GM21360 (cell line): ENCODE measurements at regions not wholly inside any gene's neighbourhood (a gene's known extent, or its start where the extent isn't known, plus 50 kb on each side); places are given as distances from the start of the nearest gene placed in this dataset.

Experiments
- ATAC-seq: cut with Tn5 transposase; IDR thresholded peaks from one replicate; pipeline ENCODE4 v1.9.1; 2021; ENCODE audit warnings: mild to moderate bottlenecking, moderate library complexity; ENCODE audit not compliant: unreplicated experiment

DNA sequence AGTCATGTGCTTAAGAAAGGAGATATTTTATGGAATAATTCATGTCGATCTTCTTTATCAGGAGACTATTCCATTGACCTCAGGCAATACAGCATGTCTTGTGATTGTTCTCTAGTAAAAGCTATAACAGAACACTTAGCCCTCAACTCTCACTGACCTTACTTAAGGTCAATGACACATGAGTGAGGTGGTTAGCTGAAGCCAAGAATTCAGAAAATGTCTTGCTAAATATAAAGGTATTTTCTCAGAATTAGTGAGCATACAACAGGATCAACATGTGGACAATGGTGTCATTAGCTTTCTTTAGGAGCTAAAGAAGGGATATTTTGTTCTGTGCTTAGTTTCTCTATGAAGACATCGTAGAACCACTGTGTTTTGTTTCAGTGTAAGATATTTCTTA, 1730.4 kb upstream of the SLC10A2 start:
- ATAC-seq = no peak

DNA sequence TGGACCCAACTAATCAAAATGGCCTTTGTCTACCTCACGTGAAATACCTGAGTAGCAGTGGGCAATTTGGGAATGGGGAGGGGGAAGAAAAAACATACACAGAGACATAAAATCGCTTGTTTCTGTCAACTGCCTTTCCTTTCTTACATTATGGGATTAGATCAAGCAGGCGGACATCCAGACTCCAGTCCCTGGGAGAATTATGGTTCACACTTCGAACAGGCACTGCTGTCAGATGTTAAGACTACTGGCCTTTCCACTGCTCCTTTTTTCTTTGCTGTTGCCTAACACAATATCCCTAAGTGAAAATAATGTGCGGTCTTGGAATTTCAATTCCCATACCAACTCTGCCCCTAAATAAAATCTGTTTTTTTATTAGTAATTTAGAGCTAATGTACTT, 1719.7 kb upstream of the SLC10A2 start:
- ATAC-seq = no peak

DNA sequence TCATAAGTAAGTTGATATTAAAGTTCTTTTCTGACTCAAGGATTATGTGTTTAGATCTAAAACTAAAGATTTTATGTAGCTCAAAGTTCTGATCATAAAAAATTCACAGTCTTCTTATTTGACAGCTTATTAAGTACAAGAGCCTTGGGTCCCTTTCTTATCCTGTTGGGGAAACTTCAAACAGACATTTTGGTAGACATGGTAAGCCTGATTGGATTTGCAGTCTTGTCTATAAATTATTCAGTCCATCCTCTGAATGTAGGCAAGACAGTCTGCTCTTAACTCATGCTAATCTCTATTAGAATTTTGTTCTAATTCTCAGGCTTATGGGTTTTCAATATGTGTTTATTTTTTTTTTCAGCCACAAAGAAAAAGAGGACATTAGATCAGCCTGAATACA, 1718.7 kb upstream of the SLC10A2 start:
- no peak for ATAC-seq

DNA sequence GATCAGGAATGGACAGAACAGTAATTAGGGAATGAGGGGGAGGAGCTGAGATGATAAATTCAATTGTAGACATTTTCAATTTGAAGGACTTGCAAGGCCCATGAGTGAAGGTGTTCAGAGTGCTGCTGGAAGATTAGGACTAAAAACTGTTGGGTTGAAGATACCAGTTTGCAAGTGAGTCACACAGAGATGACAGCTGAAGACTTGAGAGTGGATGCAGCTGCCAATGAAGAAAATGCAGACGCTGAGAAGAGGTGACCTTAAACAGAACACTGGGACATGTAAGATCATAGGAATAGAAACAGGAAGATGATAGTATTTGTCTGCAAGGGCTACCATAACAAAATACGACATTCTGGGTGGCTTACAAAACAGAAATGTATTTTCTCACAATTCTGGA, 1716.5 kb upstream of the SLC10A2 start:
- ATAC-seq = no peak

DNA sequence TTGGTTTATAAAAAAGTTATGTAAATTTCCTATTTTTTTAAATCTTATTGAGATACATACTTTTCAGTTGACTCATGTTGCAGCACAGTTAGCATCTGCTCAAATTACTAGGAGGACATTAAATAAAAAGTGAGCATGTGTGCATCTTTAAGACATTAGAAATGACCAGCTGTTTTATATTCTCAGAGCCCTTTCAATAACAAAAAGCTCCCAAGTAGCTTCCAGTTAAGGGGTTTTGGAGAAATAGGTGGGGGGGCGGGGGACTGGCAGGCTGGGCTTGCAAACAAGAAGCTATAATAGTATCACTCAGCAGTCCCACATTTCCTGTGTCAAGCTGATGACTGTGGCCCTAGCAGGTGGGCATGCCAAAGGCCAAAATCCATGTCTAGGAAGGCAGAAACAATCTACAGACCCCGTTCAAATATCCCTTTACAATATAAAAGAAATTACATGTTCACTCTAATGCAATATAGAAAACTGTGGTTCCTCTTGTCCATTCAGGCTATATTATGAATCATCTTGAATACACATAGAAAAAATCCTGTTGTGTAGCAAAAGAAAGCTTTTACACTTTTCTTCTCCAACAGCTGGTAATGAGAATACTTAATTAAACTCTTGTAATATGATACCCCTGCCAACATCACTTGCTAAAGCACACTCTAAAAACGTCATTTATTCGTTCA, 1713.2 kb upstream of the SLC10A2 start:
- ATAC-seq = no peak

DNA sequence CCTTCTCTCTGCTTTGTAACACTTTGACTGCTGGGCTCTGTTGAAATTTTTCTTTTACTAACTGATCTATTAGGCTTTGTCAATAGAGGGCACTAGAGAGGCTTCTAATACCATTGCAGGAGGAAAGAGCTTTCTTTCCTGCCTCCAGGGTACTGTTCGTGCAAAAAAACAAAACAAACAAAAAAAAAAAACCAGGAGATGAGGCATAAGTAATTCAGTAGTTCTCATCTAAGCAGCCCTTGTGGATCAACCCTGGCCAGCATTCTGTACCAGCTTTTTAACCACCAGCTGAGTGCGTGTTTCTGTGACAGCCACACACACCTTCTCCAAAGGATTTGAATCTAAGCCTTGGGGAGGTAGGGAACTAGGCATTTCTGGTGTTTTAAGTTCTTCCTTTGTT, 1707.6 kb upstream of the SLC10A2 start:
- ATAC-seq = peak; percentile 82

DNA sequence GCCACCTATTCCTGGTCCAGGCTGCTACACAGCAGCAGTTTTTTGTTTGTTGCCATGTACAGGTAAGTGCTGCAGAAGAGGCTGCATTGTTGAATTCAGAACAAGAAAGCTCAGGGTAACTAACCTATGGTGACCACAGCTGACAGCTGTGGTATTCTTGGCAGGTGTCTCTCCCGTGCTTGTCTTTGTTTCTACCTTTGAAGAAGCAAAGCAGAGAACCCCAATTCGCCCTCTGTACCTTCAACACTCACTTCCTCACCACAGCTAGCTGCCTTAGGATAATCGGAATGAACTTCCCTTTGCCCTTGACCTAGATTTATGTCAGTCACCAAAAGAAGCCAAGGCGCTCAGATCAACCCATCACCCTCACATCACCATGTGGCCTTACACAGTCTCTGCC, 1703.3 kb upstream of the SLC10A2 start:
- ATAC-seq = no peak

DNA sequence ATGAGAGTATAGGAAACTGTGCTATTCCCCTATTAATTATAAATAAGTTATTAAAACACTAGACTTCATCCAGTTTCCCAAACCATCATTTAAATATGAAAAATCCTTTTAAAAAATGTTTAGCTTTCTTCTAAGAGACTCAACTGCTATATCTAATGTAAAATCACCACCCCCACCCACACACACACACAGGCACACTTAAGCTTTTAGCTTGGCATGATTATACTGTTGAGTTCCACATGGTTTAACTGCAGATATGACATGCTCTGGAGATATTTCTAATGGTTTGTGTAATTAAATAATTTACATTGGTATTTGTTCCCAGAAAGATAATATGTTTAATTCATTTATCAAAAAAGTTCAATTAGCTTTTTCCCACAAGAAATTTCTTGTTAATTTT, 1700.1 kb upstream of the SLC10A2 start:
- no peak for ATAC-seq

DNA sequence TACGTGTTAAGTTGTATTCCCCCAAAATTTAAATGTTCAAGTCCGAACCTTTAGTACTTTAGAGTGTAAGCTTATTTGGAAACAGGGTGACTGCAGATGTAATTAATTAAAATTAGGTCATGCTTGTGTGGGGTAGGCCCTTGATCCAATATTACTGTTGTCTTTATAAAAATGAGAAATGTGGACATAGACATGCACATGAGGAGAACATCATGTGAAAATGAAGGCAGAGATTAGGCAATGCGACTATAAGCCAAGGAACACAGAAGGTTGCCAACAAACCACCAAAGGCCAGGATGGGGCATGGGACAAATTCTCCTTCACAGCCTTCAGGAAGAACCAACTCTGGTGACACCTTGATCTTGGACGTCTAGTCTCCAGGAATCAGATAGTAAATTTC, 1698.4 kb upstream of the SLC10A2 start:
- no peak for ATAC-seq

DNA sequence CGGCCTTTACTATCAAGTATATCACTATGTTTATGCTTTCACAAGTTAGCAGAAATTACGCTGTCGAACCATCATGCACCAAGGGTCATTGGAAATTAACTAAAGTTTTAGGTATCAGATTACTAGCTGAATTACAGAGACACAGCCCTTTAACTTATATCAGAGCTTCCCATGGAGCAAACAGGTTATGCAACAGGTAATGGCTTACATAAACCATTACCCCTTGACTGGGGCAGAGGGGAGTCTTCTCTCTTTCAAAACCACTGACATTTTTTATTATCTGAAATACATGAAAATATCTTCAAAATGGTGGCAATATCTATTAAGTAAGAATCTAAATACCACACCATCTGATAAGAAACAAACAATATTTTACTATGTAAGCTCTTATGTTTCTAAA, 1692.9 kb upstream of the SLC10A2 start:
- no peak for ATAC-seq

DNA sequence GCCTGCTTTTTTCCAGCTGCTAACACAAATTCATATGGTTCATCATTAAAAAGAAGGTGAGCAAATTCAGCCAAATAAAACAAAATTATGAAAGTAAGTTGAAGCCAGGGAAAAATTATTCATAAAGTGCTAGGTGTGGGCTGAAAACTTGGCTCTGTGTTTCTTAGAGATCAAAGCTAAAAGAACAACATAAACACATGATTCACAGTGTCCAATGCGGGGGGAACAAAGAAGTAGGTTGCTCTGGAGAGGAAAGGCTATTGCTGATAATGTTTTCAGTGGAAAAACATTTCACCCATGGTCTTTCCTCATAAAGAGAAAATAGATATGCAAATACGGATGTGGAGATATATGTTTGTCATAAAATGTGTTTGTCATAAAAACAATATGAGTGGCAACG, 1691.5 kb upstream of the SLC10A2 start:
- ATAC-seq = no peak

DNA sequence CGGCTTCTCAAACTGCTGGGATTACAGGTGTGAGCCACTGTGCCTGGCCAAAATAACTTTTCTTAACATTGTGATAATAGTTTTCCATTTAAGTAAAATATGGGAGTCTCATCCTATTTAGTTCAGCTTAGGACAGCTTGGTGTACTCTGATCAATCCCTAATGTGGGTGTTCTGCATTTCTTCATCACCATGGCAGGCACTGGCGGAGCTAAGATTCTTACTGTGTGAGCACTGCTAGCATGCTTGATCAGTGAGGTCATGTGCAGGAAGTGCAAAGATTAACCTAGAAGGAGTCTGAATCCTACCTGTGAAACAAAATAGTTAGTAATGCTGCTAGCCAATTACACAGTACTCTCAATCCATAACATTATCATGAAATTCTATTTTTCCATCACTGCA, 1684.2 kb upstream of the SLC10A2 start:
- no peak for ATAC-seq

DNA sequence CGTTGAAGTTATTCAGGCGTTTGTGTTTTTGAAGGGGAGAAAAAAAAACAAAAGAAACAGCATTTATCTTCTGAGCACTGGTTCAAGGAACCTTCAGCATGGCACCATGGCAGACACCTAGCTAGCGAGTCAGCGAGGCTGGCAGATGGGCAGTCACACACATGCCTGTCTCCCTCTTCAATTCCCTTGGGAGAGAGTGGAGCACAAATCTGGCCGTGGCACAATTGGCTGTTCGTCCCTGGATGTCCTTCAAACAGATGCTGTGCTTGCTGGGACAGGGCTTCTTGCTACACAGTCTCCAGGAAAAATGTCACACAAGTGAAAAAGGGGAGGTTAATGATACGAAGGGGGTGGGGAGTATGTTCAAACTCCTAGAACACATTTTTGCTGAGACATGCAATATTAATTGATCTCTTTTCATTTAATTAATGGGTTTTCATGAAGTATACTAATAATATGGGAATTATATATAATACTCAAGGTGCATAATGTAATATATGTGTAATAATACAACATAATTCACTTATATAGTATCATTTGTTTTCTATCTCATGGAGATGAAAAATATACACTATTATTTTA, 1674.5 kb upstream of the SLC10A2 start:
- no peak for ATAC-seq

DNA sequence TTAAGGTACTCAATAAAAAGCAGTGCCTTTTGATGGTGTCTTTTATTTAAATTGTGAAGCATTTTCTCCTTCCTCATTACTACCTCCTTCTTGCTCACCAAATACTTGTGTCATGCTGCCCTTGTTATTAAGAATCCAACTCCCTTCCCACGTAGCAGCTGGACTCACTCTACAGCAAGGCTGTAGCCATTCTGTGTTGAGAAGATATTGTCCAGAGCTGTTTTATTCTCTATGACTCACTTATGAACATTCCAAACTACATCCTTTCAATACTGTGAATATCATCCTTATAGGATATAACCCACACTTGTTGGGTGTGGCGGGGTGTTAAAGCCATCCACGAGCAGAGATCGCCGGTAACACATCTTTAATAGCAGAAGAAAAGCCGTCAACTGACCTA, 1671.5 kb upstream of the SLC10A2 start:
- ATAC-seq = no peak

DNA sequence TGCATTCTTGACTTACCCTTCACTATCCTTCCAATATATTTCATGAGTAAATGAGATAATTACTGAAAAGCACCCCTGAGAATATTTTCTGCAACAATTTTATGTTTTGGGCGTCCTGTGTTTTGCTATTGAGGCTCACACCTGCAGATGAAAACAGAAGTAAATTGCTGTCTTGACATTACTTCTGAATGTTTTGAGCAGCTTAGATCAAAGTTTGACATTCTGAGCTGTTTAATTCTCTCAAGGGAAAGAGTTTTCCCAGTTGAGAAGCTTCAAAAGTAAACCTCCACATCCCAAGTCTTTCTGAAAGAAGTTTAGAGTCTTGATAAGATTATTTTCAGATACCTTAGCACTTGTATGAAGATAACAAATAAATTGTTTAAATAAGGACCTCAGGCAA, 1667.2 kb upstream of the SLC10A2 start:
- no peak for ATAC-seq

DNA sequence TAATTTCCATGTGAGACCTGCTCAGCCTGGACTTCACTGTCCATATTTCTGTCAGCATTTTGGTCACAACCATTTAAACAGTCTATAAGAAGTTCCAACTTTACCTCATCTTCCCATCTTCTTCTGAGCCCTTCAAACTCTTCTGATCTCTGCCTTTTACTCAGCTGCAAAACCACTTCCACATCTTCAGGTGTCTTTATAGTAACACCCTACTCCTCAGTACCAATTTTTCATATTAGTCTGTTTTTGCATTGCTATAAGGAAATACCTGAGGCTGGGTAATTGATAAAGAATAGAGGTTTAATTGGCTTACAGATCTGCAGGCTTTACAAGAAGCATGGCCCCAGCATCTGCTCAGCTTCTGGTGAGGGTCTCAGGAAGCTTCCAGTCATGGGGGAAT, 1648.9 kb upstream of the SLC10A2 start:
- no peak for ATAC-seq

DNA sequence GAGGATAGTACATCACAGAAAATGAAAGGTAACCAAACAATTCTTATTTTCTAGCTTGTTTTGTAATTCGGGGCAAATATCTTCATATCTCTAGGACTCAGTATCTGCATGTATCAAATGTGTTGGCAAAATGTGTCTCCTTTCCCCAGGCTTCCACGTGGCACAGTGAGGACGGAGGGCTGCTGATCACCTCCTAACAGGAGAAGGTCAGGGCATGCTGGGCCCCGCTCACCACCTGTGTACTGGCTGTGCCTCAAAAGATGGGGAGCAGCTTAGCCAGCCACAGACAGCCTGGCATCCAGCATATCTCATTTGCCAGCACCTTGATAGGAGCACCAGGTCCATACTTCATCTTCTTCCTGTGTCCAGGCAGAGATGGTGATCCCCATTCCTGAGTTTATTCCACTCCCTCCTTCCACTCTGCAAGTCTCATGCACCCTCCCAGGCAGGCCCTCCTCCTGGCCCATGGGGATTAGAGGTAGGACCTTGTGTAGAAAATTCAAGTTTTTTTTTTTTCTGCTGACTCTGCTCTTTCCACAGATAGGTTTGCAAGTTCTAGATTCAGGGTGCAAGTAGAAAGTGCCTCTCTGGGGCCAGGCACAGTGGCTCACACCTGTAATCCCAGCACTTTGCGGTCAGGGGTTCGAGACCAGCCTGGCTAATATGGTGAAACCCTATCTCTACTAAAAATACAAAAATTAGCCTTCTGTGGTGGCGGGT, 1639.0 kb upstream of the SLC10A2 start:
- ATAC-seq = no peak

DNA sequence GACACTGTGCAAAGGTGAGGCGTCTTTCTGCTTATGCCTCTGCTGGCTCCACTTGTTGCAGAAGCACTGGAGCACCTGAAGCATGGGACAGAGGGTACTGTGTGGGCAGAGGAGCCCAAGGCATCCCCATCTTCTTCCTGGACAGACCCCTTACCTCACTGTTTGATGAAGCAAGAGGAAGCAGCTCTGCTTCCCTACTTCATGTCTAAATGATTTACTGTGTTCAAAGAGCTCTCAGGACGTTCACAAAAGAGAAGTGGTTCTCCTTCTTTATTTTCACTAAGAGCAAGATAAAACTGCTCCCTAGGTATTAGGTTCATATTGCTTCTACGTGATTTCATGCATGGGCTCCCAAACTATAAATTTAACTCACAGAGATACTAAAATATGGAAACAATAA, 1635.4 kb upstream of the SLC10A2 start:
- ATAC-seq = no peak

DNA sequence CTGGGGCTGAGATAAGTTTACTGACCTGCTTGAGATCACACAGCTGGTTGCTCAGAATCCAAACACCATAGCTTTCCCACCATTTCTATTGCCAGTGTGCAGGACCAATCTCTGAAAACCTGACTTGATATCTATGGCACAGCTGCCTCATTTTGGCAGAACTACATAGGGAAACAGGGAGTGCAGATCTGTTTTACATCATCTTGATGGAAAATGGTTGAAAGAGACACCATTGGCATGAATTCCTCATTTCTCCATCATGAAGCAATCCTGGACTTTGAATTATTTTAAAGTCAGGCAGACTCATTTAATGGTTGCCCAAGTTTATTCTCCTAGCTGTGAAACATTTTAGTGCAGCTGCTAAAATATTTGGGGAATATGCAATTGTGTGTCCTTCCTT, 1628.2 kb upstream of the SLC10A2 start:
- no peak for ATAC-seq

DNA sequence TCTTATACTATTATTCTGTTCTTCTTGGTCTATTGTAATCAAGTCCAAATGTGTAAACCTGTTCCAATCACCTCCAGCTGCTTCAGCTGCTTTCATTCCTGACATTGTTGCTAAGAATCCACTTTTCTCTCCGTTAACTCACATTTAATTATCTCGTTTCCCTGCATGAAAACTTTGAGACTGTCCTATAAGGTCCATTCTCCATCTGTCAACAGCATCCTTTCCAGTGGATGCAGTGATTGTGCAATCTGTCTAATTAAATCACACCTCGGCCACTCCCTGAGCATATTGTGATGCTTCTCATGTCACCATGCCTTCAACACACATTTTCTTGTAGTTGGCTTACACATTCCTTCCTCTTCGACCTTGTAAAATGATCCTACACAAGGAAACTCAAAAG, 1626.9 kb upstream of the SLC10A2 start:
- ATAC-seq = no peak

DNA sequence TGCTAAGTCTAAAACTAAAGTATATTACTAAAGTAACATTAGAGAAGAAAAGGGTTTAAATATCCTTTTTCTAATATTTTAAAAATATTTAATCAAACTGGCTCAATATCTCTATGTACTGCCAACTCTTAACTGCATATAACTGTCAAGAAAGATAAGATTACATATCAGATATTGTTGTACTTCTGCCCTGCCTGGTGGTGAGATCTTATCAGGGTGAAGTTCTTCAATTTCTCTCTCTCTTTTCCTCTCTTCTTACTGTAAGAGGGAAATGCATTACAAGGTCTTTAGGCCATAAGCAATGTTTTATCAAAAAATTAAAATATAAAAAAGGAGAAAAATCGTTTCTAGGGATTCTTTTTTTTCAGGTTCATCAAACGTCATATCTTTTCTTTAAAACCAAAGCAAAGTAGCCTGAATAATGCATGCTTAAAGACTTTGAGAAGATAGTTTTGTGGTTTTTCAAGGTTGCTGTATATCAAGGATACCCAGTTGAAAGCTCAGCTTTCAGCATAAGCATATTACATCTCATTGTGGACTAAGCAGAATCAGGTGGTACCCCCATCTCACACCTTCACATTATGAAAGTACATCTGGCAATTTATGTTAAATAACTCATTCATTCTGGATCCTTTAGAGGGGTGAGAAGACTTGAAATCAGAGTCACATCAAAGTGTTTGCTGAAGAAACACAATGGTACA, 1625.7 kb upstream of the SLC10A2 start:
- ATAC-seq = no peak

DNA sequence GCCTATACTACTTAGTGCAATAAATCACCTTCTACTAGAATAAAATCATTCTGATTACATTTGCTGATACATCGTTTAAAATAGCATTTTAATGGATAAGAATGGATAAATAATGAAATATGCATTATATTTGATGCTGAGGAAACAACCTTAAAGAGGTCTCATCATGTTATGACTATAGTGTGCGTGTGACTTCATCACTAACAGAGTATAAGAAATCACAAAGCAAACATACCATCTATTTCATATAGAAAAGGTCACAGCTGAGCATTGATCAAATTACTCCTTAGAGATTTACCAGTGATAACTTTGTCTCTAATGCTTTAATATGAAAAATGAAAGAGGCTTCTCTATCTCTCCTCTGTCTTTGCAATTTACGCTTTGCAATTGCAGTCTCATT, 1620.3 kb upstream of the SLC10A2 start:
- no peak for ATAC-seq
